ENCODE measurements at regions not wholly inside any gene's neighbourhood (a gene's known extent, or its start where the extent isn't known, plus 50 kb on each side); places are given as distances from the start of the nearest gene placed in this dataset.
A peak's percentile ranks its signal among the peaks of the same experiment; 100 is the strongest.

DNA sequence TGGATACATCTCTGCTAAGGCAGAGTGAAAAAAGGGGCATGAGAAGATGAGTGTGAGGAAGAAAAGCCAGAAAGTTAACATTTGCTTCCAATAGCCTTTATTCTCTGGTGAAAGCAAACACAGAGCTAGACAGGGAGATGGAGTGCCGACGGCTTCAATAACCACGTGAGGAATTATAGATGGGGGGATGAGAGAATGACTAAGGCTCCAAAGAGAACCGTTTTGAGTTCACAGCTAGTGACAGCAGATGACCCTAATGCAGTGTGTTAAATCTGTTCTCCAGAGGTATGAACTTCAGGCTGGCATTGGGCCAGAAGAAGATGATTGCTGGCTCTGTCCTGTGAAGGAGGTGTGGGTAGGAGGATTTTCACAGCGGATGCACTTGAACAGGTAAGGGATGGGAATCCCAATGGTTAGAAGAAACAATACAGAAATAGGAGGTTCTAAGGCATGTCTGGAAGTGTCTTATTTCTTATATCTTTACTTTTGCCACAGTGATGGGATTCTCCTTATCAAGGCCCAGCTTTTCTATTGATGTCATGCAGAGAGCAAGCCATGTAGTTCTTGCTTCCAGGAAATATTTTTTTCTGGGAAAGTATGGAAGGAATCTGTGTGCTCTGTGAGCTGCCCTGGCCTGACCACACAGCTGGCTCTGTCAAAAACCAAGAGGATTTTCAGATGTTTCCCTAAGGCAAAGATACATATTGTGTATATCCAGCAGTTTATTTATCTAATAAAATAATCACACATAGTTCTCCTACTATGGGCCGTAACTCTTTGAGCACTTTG lies 573.8 kb downstream of the LTN1 start:
- TF ChIP-seq CTCF (IDR thresholded peaks at IDR 0.05; ENCODE audit: low read length, missing control alignments): no peak
- H3K4me3 ChIP-seq (replicated peaks; ENCODE audit: low read depth, low read length): no peak overlapping the region
- peak; percentile 74 for DNase-seq (ENCODE audit: low read depth)

DNA sequence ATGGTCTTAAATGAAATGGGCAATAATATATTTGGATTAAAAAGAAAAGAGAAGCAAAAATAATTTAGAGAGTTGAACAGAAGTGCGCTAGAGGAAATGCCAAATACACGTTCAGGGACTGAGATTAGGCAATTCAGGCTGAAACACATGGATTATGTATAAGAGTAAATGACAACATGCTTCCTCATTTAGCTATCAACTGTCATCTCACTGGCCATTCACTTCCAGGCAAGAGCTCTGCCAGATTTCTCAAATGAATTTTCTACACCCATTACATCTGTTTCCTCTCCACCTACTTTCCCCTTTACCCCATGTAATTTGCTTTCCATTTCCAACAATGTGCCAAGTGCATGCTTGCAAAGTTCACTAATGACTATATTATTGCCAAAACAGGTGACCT lies 582.4 kb downstream of the LTN1 start:
- H3K4me3 ChIP-seq (replicated peaks; ENCODE audit: low read depth, low read length): no peak overlapping the region
- peak; percentile 71 for DNase-seq (ENCODE audit: low read depth)
- no peak for TF ChIP-seq CTCF (IDR thresholded peaks at IDR 0.05; ENCODE audit: low read length, missing control alignments)

GRCh38 chr21:28402616-28402989 lies 590.1 kb downstream of the LTN1 start:
- no peak for TF ChIP-seq CTCF (IDR thresholded peaks at IDR 0.05; ENCODE audit: low read length, missing control alignments)
- H3K4me3 ChIP-seq (replicated peaks; ENCODE audit: low read depth, low read length): no peak overlapping the region
- DNase-seq (ENCODE audit: low read depth): peak; percentile 6

GRCh38 chr21:28397040-28397439 lies 595.6 kb downstream of the LTN1 start:
- TF ChIP-seq CTCF (IDR thresholded peaks at IDR 0.05; ENCODE audit: low read length, missing control alignments): no peak
- DNase-seq (ENCODE audit: low read depth): no peak
- no peak overlapping the region for H3K4me3 ChIP-seq (replicated peaks; ENCODE audit: low read depth, low read length)

DNA sequence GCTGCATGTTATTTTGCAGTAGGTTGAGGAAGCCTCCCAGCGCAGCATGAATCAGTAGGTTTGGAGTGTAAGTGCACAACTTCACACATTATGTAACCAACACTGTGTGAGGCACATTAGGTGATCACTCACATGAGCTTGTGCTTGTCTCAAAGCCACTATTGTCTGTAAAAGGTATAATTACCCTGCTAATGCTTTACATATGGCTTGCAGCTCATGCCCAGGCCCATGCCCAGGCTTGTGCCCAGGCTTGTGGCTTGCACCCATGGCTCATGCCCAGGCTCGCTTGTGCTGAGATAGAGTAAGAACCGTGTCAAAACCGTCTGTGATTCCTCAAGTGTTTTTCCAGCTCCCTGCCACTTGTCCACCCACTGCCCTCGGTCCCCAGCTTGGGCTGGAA lies 596.3 kb downstream of the LTN1 start:
- DNase-seq (ENCODE audit: low read depth): no peak
- H3K4me3 ChIP-seq (replicated peaks; ENCODE audit: low read depth, low read length): no peak overlapping the region
- no peak for TF ChIP-seq CTCF (IDR thresholded peaks at IDR 0.05; ENCODE audit: low read length, missing control alignments)

DNA sequence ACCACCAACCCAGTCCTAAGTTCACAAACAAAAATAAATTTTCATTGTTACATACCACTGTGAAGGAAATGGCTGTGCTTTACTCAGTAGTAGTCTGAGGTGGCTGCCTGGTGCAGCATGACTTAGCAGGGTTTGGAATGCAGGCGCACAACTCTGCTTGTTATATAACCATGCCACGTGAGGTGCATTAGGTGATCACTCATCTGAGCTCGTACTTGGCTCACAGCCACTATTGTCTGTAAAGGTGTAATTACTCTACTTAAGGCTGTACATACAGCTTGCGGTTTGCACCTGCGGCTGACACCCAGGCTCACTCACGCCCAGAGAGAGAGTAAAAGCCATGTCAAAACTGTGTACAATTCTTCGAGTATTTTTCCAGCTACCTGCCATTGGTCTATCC lies 599.4 kb downstream of the LTN1 start:
- DNase-seq (ENCODE audit: low read depth): no peak
- no peak overlapping the region for H3K4me3 ChIP-seq (replicated peaks; ENCODE audit: low read depth, low read length)
- no peak for TF ChIP-seq CTCF (IDR thresholded peaks at IDR 0.05; ENCODE audit: low read length, missing control alignments)
